Colonic mucosa (tissue), 4 donors: ENCODE measurements at regions not wholly inside any gene's neighbourhood (a gene's known extent, or its start where the extent isn't known, plus 50 kb on each side); places are given as distances from the start of the nearest gene placed in this dataset.
A peak's percentile ranks its signal among the peaks of the same experiment; 100 is the strongest.

Experiments used
- DNase-seq: peaks from one replicate; pipeline ENCODE4 v3.0.0-alpha.2; 2020
- H3K27ac ChIP-seq: fragments of 200-600 bp; one replicate; pipeline ENCODE4 v1.8.0; 2021
- H3K27me3 ChIP-seq: fragments of 200-600 bp; one replicate; pipeline ENCODE4 v1.8.0; 2021
- H3K36me3 ChIP-seq: fragments of 200-600 bp; one replicate; pipeline ENCODE4 v1.8.0; 2021
- H3K4me1 ChIP-seq: fragments of 200-600 bp; one replicate; pipeline ENCODE4 v1.8.0; 2021; ENCODE audit warnings: mild to moderate bottlenecking
- H3K4me3 ChIP-seq: fragments of 200-600 bp; one replicate; pipeline ENCODE4 v1.8.0; 2021
- H3K9ac ChIP-seq, 2 donors: one replicate each; pipeline ENCODE4 v1.7.0; 2013; ENCODE audit warnings: control low read depth in 2 of 2, low read depth in 2 of 2, low read length in 2 of 2
- H3K9me3 ChIP-seq: fragments of 200-600 bp; one replicate; pipeline ENCODE4 v1.8.0; 2021
- CTCF ChIP-seq: fragments of 200-600 bp; IDR thresholded peaks from one replicate; pipeline ENCODE4 v1.8.0; 2022; ENCODE audit warnings: antibody characterized with exemption, mild to moderate bottlenecking
- intact Hi-C: fragments of 100-400 bp; cut with DNase I; formaldehyde crosslinking; loops from one replicate; pipeline ENCODE4 v1.14.1; 2022
- donor health status: healthy.
- donor health status: DM: no; HTN: no; CAD: no.
- donor health status: DM: no; HTN: no; CAD: no.

GRCh38 chr2:24421668-24422067 lies 61.3 kb upstream of the ITSN2 start:
- TF ChIP-seq CTCF: peak; percentile 37
- H3K9me3 ChIP-seq: no peaks in the 10 kb centered on the region
- H3K4me3 ChIP-seq: no peak overlapping the region
- H3K36me3 ChIP-seq: no peaks in the 10 kb centered on the region
- DNase-seq: peak; percentile 78
- H3K4me1 ChIP-seq: no peaks in the 10 kb centered on the region
- intact Hi-C loops: loop anchor here (10.0 kb wide), 1 partner anchor 123 kb away; no protein-coding TSS in a partner anchor
- H3K27ac ChIP-seq: no peak overlapping the region
- no peaks in the 10 kb centered on the region for H3K27me3 ChIP-seq
- H3K9ac ChIP-seq: no peak overlapping the region

DNA sequence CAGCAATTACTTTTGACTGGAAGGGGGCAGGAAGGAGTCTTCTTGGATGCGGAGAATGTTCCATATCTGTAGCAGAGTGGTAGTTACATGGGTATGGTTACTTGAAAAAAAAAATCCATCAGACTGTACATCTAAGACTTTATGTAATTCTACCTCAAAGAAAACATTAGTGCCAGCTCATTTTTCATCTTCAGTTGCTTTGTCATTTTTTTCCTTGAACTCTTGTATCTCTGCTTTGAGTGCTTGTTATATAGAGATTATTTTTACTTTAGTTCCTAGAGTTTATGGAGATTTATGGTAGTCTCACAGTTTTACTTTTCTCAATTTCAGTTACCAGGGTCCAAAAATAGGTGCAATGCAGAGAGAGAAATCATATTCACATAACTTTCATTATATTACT lies 60.0 kb upstream of the ITSN2 start:
- no peaks in the 10 kb centered on the region for H3K27me3 ChIP-seq
- no peak overlapping the region for H3K9ac ChIP-seq
- DNase-seq: no peak
- H3K36me3 ChIP-seq: no peaks in the 10 kb centered on the region
- no peaks in the 10 kb centered on the region for H3K9me3 ChIP-seq
- H3K27ac ChIP-seq: no peak overlapping the region
- H3K4me1 ChIP-seq: no peaks in the 10 kb centered on the region
- no peak overlapping the region for H3K4me3 ChIP-seq
- no peak for TF ChIP-seq CTCF
- intact Hi-C loops: loop anchor here (10.0 kb wide), 1 partner anchor 124 kb away; no protein-coding TSS in a partner anchor

- Histone ChIP-seq H3K4me1 (no peaks in the 10 kb centered on the region), H3K9ac (no peak overlapping the region), H3K27ac (no peak overlapping the region), H3K27me3 (no peaks in the 10 kb centered on the region), H3K4me3 (no peak overlapping the region), H3K36me3 (no peaks in the 10 kb centered on the region), H3K9me3 (no peaks in the 10 kb centered on the region)
- intact Hi-C loops: no loop called here
- peak; percentile 49 for DNase-seq
- no peak for TF ChIP-seq CTCF
Observed at GRCh38 chr2:24418166-24418841, 58.0 kb upstream of the ITSN2 start.

- intact Hi-C loops: no loop called here
- no peak overlapping the region for H3K9ac ChIP-seq
Observed at GRCh38 chr2:24412812-24413211, 52.5 kb upstream of the ITSN2 start.

GRCh38 chr2:24411488-24412151 lies 51.3 kb upstream of the ITSN2 start:
- intact Hi-C loops: loop anchor here (2.0 kb wide), 1 partner anchor 415 kb away; no protein-coding TSS in a partner anchor
- no peak for DNase-seq

More at GRCh38 chr2:24412812-24413211, 52.5 kb upstream of the ITSN2 start:
- no peaks in the 10 kb centered on the region for H3K9me3 ChIP-seq
- H3K27ac ChIP-seq: no peak overlapping the region
- H3K36me3 ChIP-seq: no peaks in the 10 kb centered on the region
- no peak for TF ChIP-seq CTCF
- H3K27me3 ChIP-seq: no peaks in the 10 kb centered on the region
- DNase-seq: no peak
- no peak overlapping the region for H3K4me3 ChIP-seq
- no peaks in the 10 kb centered on the region for H3K4me1 ChIP-seq

More at GRCh38 chr2:24411488-24412151, 51.3 kb upstream of the ITSN2 start:
- no peak overlapping the region for H3K9ac ChIP-seq
- TF ChIP-seq CTCF: no peak
- no peaks in the 10 kb centered on the region for H3K9me3 ChIP-seq
- no peaks in the 10 kb centered on the region for H3K27me3 ChIP-seq
- H3K27ac ChIP-seq: no peak overlapping the region
- no peaks in the 10 kb centered on the region for H3K36me3 ChIP-seq
- H3K4me3 ChIP-seq: no peak overlapping the region
- no peaks in the 10 kb centered on the region for H3K4me1 ChIP-seq
